ENCODE measurements at regions not wholly inside any gene's neighbourhood (a gene's known extent, or its start where the extent isn't known, plus 50 kb on each side); places are given as distances from the start of the nearest gene placed in this dataset.

GRCh38 chr1:163932901-163933300, 611.1 kb downstream of the NUF2 start:
- TF ChIP-seq, protein P1, sequence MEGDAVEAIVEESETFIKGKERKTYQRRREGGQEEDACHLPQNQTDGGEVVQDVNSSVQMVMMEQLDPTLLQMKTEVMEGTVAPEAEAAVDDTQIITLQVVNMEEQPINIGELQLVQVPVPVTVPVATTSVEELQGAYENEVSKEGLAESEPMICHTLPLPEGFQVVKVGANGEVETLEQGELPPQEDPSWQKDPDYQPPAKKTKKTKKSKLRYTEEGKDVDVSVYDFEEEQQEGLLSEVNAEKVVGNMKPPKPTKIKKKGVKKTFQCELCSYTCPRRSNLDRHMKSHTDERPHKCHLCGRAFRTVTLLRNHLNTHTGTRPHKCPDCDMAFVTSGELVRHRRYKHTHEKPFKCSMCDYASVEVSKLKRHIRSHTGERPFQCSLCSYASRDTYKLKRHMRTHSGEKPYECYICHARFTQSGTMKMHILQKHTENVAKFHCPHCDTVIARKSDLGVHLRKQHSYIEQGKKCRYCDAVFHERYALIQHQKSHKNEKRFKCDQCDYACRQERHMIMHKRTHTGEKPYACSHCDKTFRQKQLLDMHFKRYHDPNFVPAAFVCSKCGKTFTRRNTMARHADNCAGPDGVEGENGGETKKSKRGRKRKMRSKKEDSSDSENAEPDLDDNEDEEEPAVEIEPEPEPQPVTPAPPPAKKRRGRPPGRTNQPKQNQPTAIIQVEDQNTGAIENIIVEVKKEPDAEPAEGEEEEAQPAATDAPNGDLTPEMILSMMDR (IDR thresholded peaks at IDR 0.05): no peak
- no peak for TF ChIP-seq POLR2A (IDR thresholded peaks at IDR 0.05)
